DND-41 (cell line): ENCODE measurements at regions not wholly inside any gene's neighbourhood (a gene's known extent, or its start where the extent isn't known, plus 50 kb on each side); places are given as distances from the start of the nearest gene placed in this dataset.

Experiments used
- ATAC-seq: fragments of 200-7000 bp; cut with Tn5 transposase; 3 replicates; pipeline ENCODE4 v1.9.1; 2021; ENCODE audit warnings: low read depth; ENCODE audit not compliant: insufficient read depth
- DNase-seq: peaks from one replicate; pipeline ENCODE4 v3.0.0-alpha.2; 2020
- H2AFZ ChIP-seq: 2 replicates; pipeline ENCODE4 v1.6.0; 2012; ENCODE audit warnings: low read depth, low read length
- H3K27ac ChIP-seq: 2 replicates; pipeline ENCODE4 v1.5.1; 2012; ENCODE audit warnings: low read length, inconsistent platforms
- H3K27me3 ChIP-seq: fragments of 200-600 bp; sonication (generic); 2 replicates; pipeline ENCODE4 v1.6.0; 2012; ENCODE audit warnings: low read length, mild to moderate bottlenecking, inconsistent platforms; ENCODE audit not compliant: insufficient read depth, poor library complexity
- H3K36me3 ChIP-seq: 2 replicates; pipeline ENCODE4 v1.5.1; 2012; ENCODE audit warnings: low read length, inconsistent platforms; ENCODE audit not compliant: insufficient read depth
- H3K4me1 ChIP-seq: 2 replicates; pipeline ENCODE4 v1.5.1; 2012; ENCODE audit warnings: mild to moderate bottlenecking, low read length; ENCODE audit not compliant: insufficient read depth
- H3K4me2 ChIP-seq: 2 replicates; pipeline ENCODE4 v1.6.0; 2012; ENCODE audit warnings: mild to moderate bottlenecking, moderate library complexity, low read length, inconsistent platforms; ENCODE audit not compliant: insufficient read depth
- H3K4me3 ChIP-seq, 2 experiments: fragments of 200-600 bp in 1 of 2; shearing (Covaris generic) in 1 of 2; 2 replicates each; pipeline ENCODE4 v1.5.1; 2012 to 2016; ENCODE audit warnings: inconsistent platforms in 2 of 2, low read length in 2 of 2, mild to moderate bottlenecking in 2 of 2, low read depth in 1 of 2, moderate library complexity in 1 of 2
- H3K79me2 ChIP-seq: 2 replicates; pipeline ENCODE4 v1.6.0; 2012; ENCODE audit warnings: low read length, inconsistent platforms; ENCODE audit not compliant: insufficient read depth
- H3K9ac ChIP-seq: 2 replicates; pipeline ENCODE4 v1.6.0; 2012; ENCODE audit warnings: low read depth, mild to moderate bottlenecking, inconsistent platforms, low read length, moderate library complexity
- H3K9me3 ChIP-seq: 2 replicates; pipeline ENCODE4 v1.5.1; 2012; ENCODE audit warnings: low read length, moderate library complexity, mild to moderate bottlenecking, inconsistent platforms; ENCODE audit not compliant: insufficient read depth, severe bottlenecking
- H4K20me1 ChIP-seq: 2 replicates; pipeline ENCODE4 v1.6.0; 2012; ENCODE audit warnings: low read length; ENCODE audit not compliant: insufficient read depth
- CTCF ChIP-seq: IDR thresholded peaks from 2 replicates; pipeline ENCODE4 v1.5.1; 2012; ENCODE audit warnings: borderline replicate concordance, low read length, moderate library complexity, mild to moderate bottlenecking; ENCODE audit not compliant: poor library complexity, severe bottlenecking; ENCODE audit errors: extremely low read depth
- EZH2 ChIP-seq: IDR thresholded peaks from 3 replicates; pipeline ENCODE4 v1.6.1; 2012; ENCODE audit warnings: borderline replicate concordance, low read depth, mild to moderate bottlenecking, moderate library complexity, low read length, inconsistent platforms; ENCODE audit not compliant: severe bottlenecking

- DNase-seq, result no peak
- H4K20me1 ChIP-seq, result no peaks in the 10 kb centered on the region
- H3K4me1 ChIP-seq, result no peaks in the 10 kb centered on the region
- no peak for ATAC-seq
- H3K27me3 ChIP-seq, result no peaks in the 10 kb centered on the region
- no peak overlapping the region for H2AFZ ChIP-seq
- H3K9ac ChIP-seq, result no peak overlapping the region
- no peaks in the 10 kb centered on the region for H3K9me3 ChIP-seq
- no peak overlapping the region for H3K4me2 ChIP-seq
- no peaks in the 10 kb centered on the region for H3K36me3 ChIP-seq
- H3K27ac ChIP-seq, result no peak overlapping the region
- TF ChIP-seq EZH2, result no peak
- TF ChIP-seq CTCF, result no peak
- H3K4me3 ChIP-seq, result no peak overlapping the region
- H3K79me2 ChIP-seq, result no peaks in the 10 kb centered on the region
Observed at GRCh38 chr13:107076801-107077200, 508.9 kb upstream of the ARGLU1 start.

DNA sequence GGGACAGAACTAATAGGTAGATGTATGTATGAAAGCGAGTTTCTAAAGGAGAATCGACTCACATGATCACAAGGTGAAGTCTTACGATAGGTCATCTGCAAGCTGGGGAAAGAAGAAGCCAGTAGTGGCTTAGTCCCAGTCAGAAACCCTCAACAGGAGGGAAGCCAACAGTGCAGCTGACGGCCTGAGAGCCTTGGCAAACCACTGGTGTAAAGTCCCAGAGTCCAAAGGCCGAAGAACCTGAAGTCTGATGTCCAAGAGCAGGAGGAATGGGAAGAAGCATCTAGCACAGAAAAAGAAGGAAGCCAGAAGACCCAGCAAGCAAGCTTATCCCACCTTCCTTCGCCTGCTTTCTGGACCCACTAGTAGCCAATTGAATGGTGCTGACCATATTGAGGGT, 507.6 kb upstream of the ARGLU1 start:
- H3K27me3 ChIP-seq, result no peaks in the 10 kb centered on the region

DNA sequence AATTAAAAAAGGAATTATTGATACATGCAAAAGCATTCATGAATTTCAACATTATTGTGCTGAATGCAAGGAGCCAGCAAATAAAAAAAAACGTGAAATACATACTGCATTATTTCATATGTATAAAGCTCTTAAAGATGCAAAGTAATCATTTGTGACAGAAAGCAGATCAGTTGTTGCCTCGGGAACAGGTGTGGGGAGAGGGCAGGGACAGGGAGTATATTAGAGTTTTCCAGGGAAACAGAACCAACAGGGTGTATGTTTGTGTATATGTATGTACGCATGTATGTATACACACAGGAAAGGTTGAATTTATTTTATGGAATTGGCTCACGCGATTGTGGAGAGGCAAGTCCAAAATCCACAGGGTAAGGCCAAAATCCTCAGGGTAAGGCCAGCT, 502.9 kb upstream of the ARGLU1 start:
- no peaks in the 10 kb centered on the region for H3K79me2 ChIP-seq
- H4K20me1 ChIP-seq, result no peaks in the 10 kb centered on the region
- no peak for TF ChIP-seq EZH2
- no peak for TF ChIP-seq CTCF
- H3K9ac ChIP-seq, result no peak overlapping the region
- no peak overlapping the region for H2AFZ ChIP-seq
- no peak overlapping the region for H3K4me2 ChIP-seq
- no peaks in the 10 kb centered on the region for H3K27me3 ChIP-seq
- no peaks in the 10 kb centered on the region for H3K9me3 ChIP-seq
- DNase-seq (no peak), ATAC-seq (no peak)
- H3K27ac ChIP-seq, result no peak overlapping the region
- H3K4me3 ChIP-seq, result no peak overlapping the region
- no peaks in the 10 kb centered on the region for H3K36me3 ChIP-seq
- H3K4me1 ChIP-seq, result no peaks in the 10 kb centered on the region

More for the DNA sequence above, 507.6 kb upstream of the ARGLU1 start:
- Histone ChIP-seq H4K20me1 (no peaks in the 10 kb centered on the region), H3K9ac (no peak overlapping the region), H3K79me2 (no peaks in the 10 kb centered on the region), H3K36me3 (no peaks in the 10 kb centered on the region), H3K9me3 (no peaks in the 10 kb centered on the region), H3K4me1 (no peaks in the 10 kb centered on the region), H3K4me2 (no peak overlapping the region), H3K27ac (no peak overlapping the region), H3K4me3 (no peak overlapping the region), H2AFZ (no peak overlapping the region)
- no peak for ATAC-seq
- TF ChIP-seq CTCF (no peak), EZH2 (no peak)
- DNase-seq, result no peak

DNA sequence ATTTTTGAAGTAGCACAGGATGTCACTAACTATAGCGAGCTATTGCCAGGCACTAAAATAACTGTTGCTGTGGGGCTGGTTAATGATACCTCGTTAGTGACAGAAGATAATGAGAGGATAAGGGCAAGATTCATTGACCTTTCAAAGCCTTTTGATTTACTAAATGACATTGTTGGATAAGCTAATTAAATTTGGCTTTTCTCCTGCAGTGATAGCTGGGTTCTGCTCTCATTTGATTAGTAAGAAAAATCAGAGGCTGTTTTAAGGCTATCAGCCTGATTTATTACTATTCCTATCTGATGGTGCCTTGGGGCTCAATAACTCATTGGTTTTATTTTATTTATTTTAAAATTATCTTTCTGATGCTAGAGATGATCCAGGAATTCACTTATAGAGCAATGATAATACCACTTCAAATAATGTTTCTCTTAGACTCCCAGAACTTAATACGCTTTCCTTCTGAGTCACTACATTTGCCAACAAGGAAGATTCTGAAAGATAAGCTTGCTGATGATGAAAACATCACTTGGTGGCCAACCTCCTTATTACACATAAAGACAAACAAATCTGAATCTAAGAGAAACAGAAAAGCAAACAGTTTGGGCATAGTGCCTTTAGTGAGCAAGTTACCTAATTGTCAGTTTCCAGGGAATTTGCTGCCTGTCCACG, 501.3 kb upstream of the ARGLU1 start:
- Histone ChIP-seq H2AFZ (no peak overlapping the region), H3K9ac (no peak overlapping the region), H3K4me2 (no peak overlapping the region), H3K36me3 (no peaks in the 10 kb centered on the region), H3K4me3 (no peak overlapping the region), H3K79me2 (no peaks in the 10 kb centered on the region), H3K9me3 (no peaks in the 10 kb centered on the region), H4K20me1 (no peaks in the 10 kb centered on the region), H3K27me3 (no peaks in the 10 kb centered on the region), H3K27ac (no peak overlapping the region), H3K4me1 (no peaks in the 10 kb centered on the region)
- ATAC-seq, result no peak
- no peak for TF ChIP-seq EZH2
- TF ChIP-seq CTCF, result no peak
- DNase-seq, result no peak
